HepG2 (cell line): ENCODE measurements at regions not wholly inside any gene's neighbourhood (a gene's known extent, or its start where the extent isn't known, plus 50 kb on each side); places are given as distances from the start of the nearest gene placed in this dataset.

ENCODE experiments used
- AFF4 ChIP-seq: sonication (generic); formaldehyde crosslinking; IDR thresholded peaks from 2 replicates; pipeline ENCODE4 v1.4.0; 2020; ENCODE audit warnings: missing genetic modification reagents
- GABPB1 ChIP-seq: IDR thresholded peaks from 2 replicates; pipeline ENCODE4 v1.6.1; 2016; ENCODE audit warnings: mild to moderate bottlenecking, missing genetic modification reagents, moderate library complexity, missing compliant biosample characterization
- HHEX ChIP-seq: IDR thresholded peaks from 2 replicates; pipeline ENCODE4 v1.6.1; 2016; ENCODE audit warnings: control low read depth
- MYNN ChIP-seq: sonication (generic); formaldehyde crosslinking; IDR thresholded peaks from 2 replicates; pipeline ENCODE4 v1.4.0; 2020; ENCODE audit warnings: mild to moderate bottlenecking, low read depth, missing genetic modification reagents
- NR2F6 ChIP-seq, 2 experiments: IDR thresholded peaks; 2 replicates each; pipeline ENCODE4 v1.6.1; 2016; ENCODE audit warnings: antibody characterized with exemption in 1 of 2, mild to moderate bottlenecking in 1 of 2
- PATZ1 ChIP-seq: sonication (generic); formaldehyde crosslinking; IDR thresholded peaks from 2 replicates; pipeline ENCODE4 v1.4.0; 2020; ENCODE audit warnings: missing genetic modification reagents
- RARG ChIP-seq: sonication (generic); formaldehyde crosslinking; IDR thresholded peaks from 2 replicates; pipeline ENCODE4 v1.4.0; 2020; ENCODE audit warnings: low read depth, mild to moderate bottlenecking, missing genetic modification reagents
- REL ChIP-seq: sonication (generic); formaldehyde crosslinking; conservative IDR thresholded peaks from 2 replicates; pipeline ENCODE4 v1.8.0; 2022; ENCODE audit warnings: mild to moderate bottlenecking, missing genetic modification reagents, moderate library complexity
- ZBTB25 ChIP-seq: IDR thresholded peaks from 2 replicates; pipeline ENCODE4 v1.6.1; 2018; ENCODE audit warnings: missing genetic modification reagents
- ZNF10 ChIP-seq: sonication (generic); formaldehyde crosslinking; IDR thresholded peaks from 2 replicates; pipeline ENCODE4 v1.4.0; 2020; ENCODE audit warnings: mild to moderate bottlenecking, low read depth, missing genetic modification reagents, borderline replicate concordance
- ZNF570 ChIP-seq: sonication (generic); formaldehyde crosslinking; IDR thresholded peaks from 2 replicates; pipeline ENCODE4 v1.4.0; 2020; ENCODE audit warnings: mild to moderate bottlenecking, missing genetic modification reagents, borderline replicate concordance

GRCh38 chr6:33903579-33903978 is 99.8 kb upstream of the MLN start (continued):
- TF ChIP-seq AFF4 (CRISPR knock-in tag) (no peak), ZNF570 (CRISPR knock-in tag) (no peak), ZNF10 (CRISPR knock-in tag) (no peak), HHEX (CRISPR knock-in tag) (no peak), RARG (no peak), REL (CRISPR knock-in tag) (no peak), ZBTB25 (CRISPR knock-in tag) (no peak), PATZ1 (CRISPR knock-in tag) (no peak), NR2F6 (IDR thresholded peaks at IDR 0.05) (no peak), NR2F6 (CRISPR knock-in tag; IDR thresholded peaks at IDR 0.05) (no peak), MYNN (CRISPR knock-in tag) (no peak), GABPB1 (CRISPR knock-in tag) (no peak)
- TF ChIP-seq, all 625 proteins: peak for 0
